ENCODE measurements at regions not wholly inside any gene's neighbourhood (a gene's known extent, or its start where the extent isn't known, plus 50 kb on each side); places are given as distances from the start of the nearest gene placed in this dataset.

- Histone ChIP-seq H3K9me3 (replicated peaks; ENCODE audit: insufficient read depth, low read length) (no peaks in the 10 kb centered on the region), H3K27me3 (replicated peaks; ENCODE audit: insufficient read depth, low read length) (no peaks in the 10 kb centered on the region), H3K9me2 (replicated peaks; ENCODE audit: insufficient read depth, low read length) (no peaks in the 10 kb centered on the region), H3K4me1 (ENCODE audit: low read length) (peaks cover 39% of the 10 kb centered on the region), H3K9ac (ENCODE audit: low read length) (no peak overlapping the region), H3K4me2 (ENCODE audit: low read depth, low read length) (no peak overlapping the region), H3K27ac (ENCODE audit: low read length) (no peak overlapping the region), H3K36me3 (replicated peaks; ENCODE audit: insufficient read depth, low read length) (no peaks in the 10 kb centered on the region), H4K20me1 (ENCODE audit: insufficient read depth, low read length) (no peaks in the 10 kb centered on the region), H3K4me3 (ENCODE audit: low read length) (no peak overlapping the region), H3F3A (ENCODE audit: insufficient read depth, low read length) (peaks cover 22% of the 10 kb centered on the region), H2AFZ (ENCODE audit: low read length) (no peak overlapping the region), H3K79me2 (ENCODE audit: low read length) (no peaks in the 10 kb centered on the region)
- TF ChIP-seq EZH2 (optimal IDR thresholded peaks at IDR 0.05; ENCODE audit: low read depth, low read length) (no peak), EZH2phosphoT487 (IDR thresholded peaks at IDR 0.05; ENCODE audit: low read length) (no peak), CTCF (IDR thresholded peaks at IDR 0.05; ENCODE audit: low read length) (no peak)
- DNase-seq: no peak
Measured at GRCh38 chr2:8544786-8545694, 136.8 kb upstream of the ID2 start.

GRCh38 chr2:8545695-8546611 lies 135.9 kb upstream of the ID2 start:
- no peaks in the 10 kb centered on the region for H3K79me2 ChIP-seq (ENCODE audit: low read length)
- no peaks in the 10 kb centered on the region for H3K9me2 ChIP-seq (replicated peaks; ENCODE audit: insufficient read depth, low read length)
- no peaks in the 10 kb centered on the region for H4K20me1 ChIP-seq (ENCODE audit: insufficient read depth, low read length)
- no peak overlapping the region for H2AFZ ChIP-seq (ENCODE audit: low read length)
- no peaks in the 10 kb centered on the region for H3K9me3 ChIP-seq (replicated peaks; ENCODE audit: insufficient read depth, low read length)
- H3K4me3 ChIP-seq (ENCODE audit: low read length): no peak overlapping the region
- H3K27me3 ChIP-seq (replicated peaks; ENCODE audit: insufficient read depth, low read length): no peaks in the 10 kb centered on the region
- peaks cover 22% of the 10 kb centered on the region for H3F3A ChIP-seq (ENCODE audit: insufficient read depth, low read length)
- H3K4me2 ChIP-seq (ENCODE audit: low read depth, low read length): no peak overlapping the region
- H3K4me1 ChIP-seq (ENCODE audit: low read length): peaks cover 32% of the 10 kb centered on the region
- H3K9ac ChIP-seq (ENCODE audit: low read length): no peak overlapping the region
- TF ChIP-seq CTCF (IDR thresholded peaks at IDR 0.05; ENCODE audit: low read length) (no peak), EZH2 (optimal IDR thresholded peaks at IDR 0.05; ENCODE audit: low read depth, low read length) (no peak), EZH2phosphoT487 (IDR thresholded peaks at IDR 0.05; ENCODE audit: low read length) (no peak)
- H3K27ac ChIP-seq (ENCODE audit: low read length): no peak overlapping the region
- no peak for DNase-seq
- H3K36me3 ChIP-seq (replicated peaks; ENCODE audit: insufficient read depth, low read length): no peaks in the 10 kb centered on the region

GRCh38 chr2:8546612-8547283 lies 135.1 kb upstream of the ID2 start:
- H3K4me3 ChIP-seq (ENCODE audit: low read length): no peak overlapping the region
- H3K27me3 ChIP-seq (replicated peaks; ENCODE audit: insufficient read depth, low read length): no peaks in the 10 kb centered on the region
- no peak for TF ChIP-seq EZH2phosphoT487 (IDR thresholded peaks at IDR 0.05; ENCODE audit: low read length)
- TF ChIP-seq EZH2 (optimal IDR thresholded peaks at IDR 0.05; ENCODE audit: low read depth, low read length): no peak
- no peak for TF ChIP-seq CTCF (IDR thresholded peaks at IDR 0.05; ENCODE audit: low read length)
- no peaks in the 10 kb centered on the region for H3K9me2 ChIP-seq (replicated peaks; ENCODE audit: insufficient read depth, low read length)
- DNase-seq: no peak
- H3K27ac ChIP-seq (ENCODE audit: low read length): no peak overlapping the region
- H3K36me3 ChIP-seq (replicated peaks; ENCODE audit: insufficient read depth, low read length): no peaks in the 10 kb centered on the region
- H2AFZ ChIP-seq (ENCODE audit: low read length): no peak overlapping the region
- peaks cover 28% of the 10 kb centered on the region for H3K4me1 ChIP-seq (ENCODE audit: low read length)
- H3F3A ChIP-seq (ENCODE audit: insufficient read depth, low read length): peaks cover 22% of the 10 kb centered on the region
- H3K9me3 ChIP-seq (replicated peaks; ENCODE audit: insufficient read depth, low read length): no peaks in the 10 kb centered on the region
- H3K79me2 ChIP-seq (ENCODE audit: low read length): no peaks in the 10 kb centered on the region
- H3K9ac ChIP-seq (ENCODE audit: low read length): no peak overlapping the region
- H3K4me2 ChIP-seq (ENCODE audit: low read depth, low read length): no peak overlapping the region
- H4K20me1 ChIP-seq (ENCODE audit: insufficient read depth, low read length): no peaks in the 10 kb centered on the region
